Karpas-422 (cell line): ENCODE measurements at regions not wholly inside any gene's neighbourhood (a gene's known extent, or its start where the extent isn't known, plus 50 kb on each side); places are given as distances from the start of the nearest gene placed in this dataset.

Source experiments
- DNase-seq: peaks from one replicate; pipeline ENCODE4 v3.0.0-alpha.2; 2015
- H2AFZ ChIP-seq: fragments of 200-600 bp; sonication (generic); 2 replicates; pipeline ENCODE4 v1.6.1; 2014; ENCODE audit warnings: antibody characterized with exemption, low read length, mixed read lengths
- H3K27ac ChIP-seq: fragments of 200-600 bp; sonication (generic); 2 replicates; pipeline ENCODE4 v1.5.1; 2014; ENCODE audit warnings: mild to moderate bottlenecking, low read length, moderate library complexity
- H3K27me3 ChIP-seq: fragments of 200-600 bp; sonication (generic); 2 replicates; pipeline ENCODE4 v1.6.1; 2014; ENCODE audit warnings: low read length, mixed read lengths
- H3K36me3 ChIP-seq: fragments of 200-600 bp; sonication (generic); 2 replicates; pipeline ENCODE4 v1.6.1; 2014; ENCODE audit warnings: low read length, mixed read lengths; ENCODE audit not compliant: insufficient read depth
- H3K4me1 ChIP-seq: fragments of 200-600 bp; sonication (generic); 2 replicates; pipeline ENCODE4 v1.6.1; 2014; ENCODE audit warnings: mild to moderate bottlenecking, low read length, mixed read lengths
- H3K4me2 ChIP-seq: fragments of 200-600 bp; sonication (generic); 2 replicates; pipeline ENCODE4 v1.6.1; 2014; ENCODE audit warnings: low read length, low read depth, mild to moderate bottlenecking; ENCODE audit not compliant: poor library complexity, severe bottlenecking
- H3K4me3 ChIP-seq: fragments of 200-600 bp; sonication (generic); 2 replicates; pipeline ENCODE4 v1.5.1; 2014; ENCODE audit warnings: mild to moderate bottlenecking, antibody characterized with exemption, low read length, mixed read lengths
- H3K79me2 ChIP-seq: fragments of 200-600 bp; sonication (generic); 2 replicates; pipeline ENCODE4 v1.6.1; 2014; ENCODE audit warnings: mild to moderate bottlenecking, low read length, mixed read lengths
- H3K9ac ChIP-seq: fragments of 200-600 bp; sonication (generic); 2 replicates; pipeline ENCODE4 v1.6.0; 2014; ENCODE audit warnings: low read length
- H3K9me2 ChIP-seq: fragments of 200-600 bp; sonication (generic), shearing (Covaris generic); replicated peaks from 2 replicates; pipeline ENCODE4 v1.6.0; 2014; ENCODE audit warnings: mild to moderate bottlenecking, low read length, moderate library complexity; ENCODE audit not compliant: insufficient read depth
- H3K9me3 ChIP-seq: fragments of 300-700, 200-600 bp; sonication (generic); 2 replicates; pipeline ENCODE4 v1.6.1; 2014; ENCODE audit warnings: low read length, mixed read lengths
- H4K20me1 ChIP-seq: fragments of 200-600 bp; sonication (generic); 2 replicates; pipeline ENCODE4 v1.6.1; 2014; ENCODE audit warnings: mild to moderate bottlenecking, antibody characterized with exemption, low read length, low read depth; ENCODE audit not compliant: insufficient read depth

DNA sequence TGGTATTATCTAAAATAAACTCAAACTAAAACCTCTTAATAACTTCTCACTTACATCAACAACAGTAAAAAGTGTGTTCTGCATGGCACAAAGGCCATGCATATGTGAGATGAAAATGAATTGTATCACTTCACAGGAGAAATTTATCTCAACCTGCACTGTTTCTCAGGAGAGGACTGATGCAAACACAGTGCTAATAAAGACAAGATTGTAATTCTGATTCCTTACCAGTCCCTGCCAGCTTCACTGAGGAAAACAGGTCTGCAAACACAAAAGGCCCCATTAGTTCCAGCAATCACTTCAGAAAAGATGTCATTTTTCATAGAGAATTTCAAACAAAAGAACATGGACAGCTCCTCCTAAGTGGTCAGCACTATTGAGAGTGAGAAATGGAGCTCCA, 117.3 kb upstream of the PDE4D start:
- Histone ChIP-seq H3K9me3 (no peaks in the 10 kb centered on the region), H3K36me3 (no peaks in the 10 kb centered on the region), H3K4me1 (peaks cover 8% of the 10 kb centered on the region), H3K4me2 (no peak overlapping the region), H3K9ac (no peak overlapping the region), H3K27me3 (no peaks in the 10 kb centered on the region), H3K27ac (no peak overlapping the region), H3K4me3 (no peak overlapping the region), H4K20me1 (peaks cover 7% of the 10 kb centered on the region; the same call in 1 of the 2 replicates), H3K9me2 (no peaks in the 10 kb centered on the region), H3K79me2 (no peaks in the 10 kb centered on the region), H2AFZ (no peak overlapping the region)
- DNase-seq, result no peak

DNA sequence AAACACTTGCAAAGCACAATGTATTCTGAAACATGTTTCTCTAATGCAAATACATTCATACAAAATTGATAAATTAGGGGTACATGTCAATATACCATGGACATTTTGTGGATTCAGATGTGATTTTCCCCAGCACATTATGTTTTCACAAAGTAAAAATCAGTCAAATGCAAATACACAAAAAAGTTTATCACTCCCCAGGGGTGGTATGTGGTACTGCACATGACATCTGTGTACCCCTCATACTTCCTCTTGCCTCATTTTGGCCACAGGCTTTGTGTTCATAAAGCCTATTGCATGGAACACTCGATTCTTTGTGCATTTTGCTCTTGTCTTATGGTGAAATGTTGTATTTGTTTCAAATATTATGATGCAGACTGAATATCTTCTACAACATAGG, 116.8 kb upstream of the PDE4D start:
- no peaks in the 10 kb centered on the region for H3K9me3 ChIP-seq
- no peak overlapping the region for H2AFZ ChIP-seq
- H4K20me1 ChIP-seq, result peaks cover 7% of the 10 kb centered on the region; the same call in 1 of the 2 replicates
- no peaks in the 10 kb centered on the region for H3K36me3 ChIP-seq
- peaks cover 8% of the 10 kb centered on the region for H3K4me1 ChIP-seq
- no peak overlapping the region for H3K9ac ChIP-seq
- DNase-seq, result peak; percentile 50
- no peaks in the 10 kb centered on the region for H3K9me2 ChIP-seq
- H3K27ac ChIP-seq, result no peak overlapping the region
- no peaks in the 10 kb centered on the region for H3K27me3 ChIP-seq
- H3K79me2 ChIP-seq, result no peaks in the 10 kb centered on the region
- no peak overlapping the region for H3K4me3 ChIP-seq
- H3K4me2 ChIP-seq, result no peak overlapping the region

DNA sequence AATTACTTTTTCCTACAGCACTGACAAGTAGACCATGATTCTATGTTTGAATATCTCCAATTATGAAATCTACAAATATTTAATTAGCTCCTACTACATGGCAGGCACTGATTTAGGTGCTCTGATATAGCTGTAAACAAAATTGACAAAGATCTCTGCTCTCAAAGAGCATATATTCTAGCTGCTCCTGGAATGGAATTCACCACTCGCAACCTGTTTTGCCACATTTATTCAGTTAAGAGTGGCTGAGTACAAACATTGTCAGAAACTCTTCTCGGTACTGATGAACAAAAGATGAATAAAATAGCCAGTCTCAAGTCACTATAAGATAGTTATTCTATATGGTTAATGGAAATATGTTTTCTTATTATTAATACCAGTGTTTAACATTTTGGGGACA, 114.2 kb upstream of the PDE4D start:
- Histone ChIP-seq H3K27me3 (no peaks in the 10 kb centered on the region), H3K79me2 (no peaks in the 10 kb centered on the region), H3K27ac (no peak overlapping the region), H4K20me1 (peaks cover 7% of the 10 kb centered on the region; the same call in 1 of the 2 replicates), H3K4me2 (no peak overlapping the region), H3K9ac (no peak overlapping the region), H3K9me2 (no peaks in the 10 kb centered on the region), H3K4me1 (peaks cover 8% of the 10 kb centered on the region), H2AFZ (no peak overlapping the region), H3K4me3 (no peak overlapping the region), H3K36me3 (no peaks in the 10 kb centered on the region), H3K9me3 (no peaks in the 10 kb centered on the region)
- DNase-seq, result no peak

DNA sequence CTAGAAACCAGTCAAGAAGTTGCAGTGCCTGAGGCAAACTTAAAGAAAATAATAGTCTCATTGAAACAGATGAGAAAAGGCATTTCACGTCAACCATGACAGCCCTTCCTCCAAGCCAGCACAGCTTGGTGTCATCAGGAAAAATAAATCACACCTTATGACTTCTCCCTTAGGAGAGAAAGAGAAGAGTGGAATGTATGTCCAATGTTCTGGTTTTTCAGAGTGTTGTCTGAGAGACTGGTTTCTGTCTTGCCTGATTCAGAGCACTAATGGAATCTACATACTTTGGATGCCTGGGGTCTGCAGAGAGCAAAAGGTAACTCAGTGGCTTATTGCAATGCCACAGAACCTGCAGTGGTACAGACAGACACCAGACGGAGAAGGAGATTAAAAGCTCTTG, 105.5 kb upstream of the PDE4D start:
- no peak for DNase-seq
- Histone ChIP-seq H3K9me3 (no peaks in the 10 kb centered on the region), H3K9ac (no peak overlapping the region), H3K4me1 (no peaks in the 10 kb centered on the region), H3K27me3 (no peaks in the 10 kb centered on the region), H3K36me3 (no peaks in the 10 kb centered on the region), H3K4me3 (no peak overlapping the region), H3K4me2 (no peak overlapping the region), H2AFZ (no peak overlapping the region), H3K9me2 (no peaks in the 10 kb centered on the region), H3K79me2 (no peaks in the 10 kb centered on the region), H3K27ac (no peak overlapping the region), H4K20me1 (0 out of 2 replicates have a peak, but pooled peaks cover 4% of the 10 kb centered on the region)

DNA sequence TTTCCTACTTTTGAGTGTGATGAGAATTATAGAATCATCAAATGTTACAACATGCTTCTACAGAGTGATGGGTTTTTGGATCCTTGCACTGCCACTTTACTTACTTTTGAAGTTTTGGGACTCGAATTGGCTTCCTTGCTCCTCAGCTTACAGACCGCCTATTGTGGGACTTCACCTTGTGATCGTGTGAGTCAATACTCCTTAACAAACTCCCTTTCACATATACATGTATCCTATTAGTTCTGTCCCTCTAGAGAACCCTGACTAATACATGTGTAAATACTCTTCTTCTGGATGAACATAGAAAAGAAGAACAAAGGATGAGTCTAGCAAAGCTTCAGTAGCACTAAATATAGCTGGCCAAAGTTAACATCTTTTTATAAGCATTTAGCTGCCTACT, 98.7 kb upstream of the PDE4D start:
- no peak overlapping the region for H2AFZ ChIP-seq
- H4K20me1 ChIP-seq, result 0 out of 2 replicates have a peak, but pooled peaks cover 9% of the 10 kb centered on the region
- no peak for DNase-seq
- H3K4me1 ChIP-seq, result no peaks in the 10 kb centered on the region
- H3K79me2 ChIP-seq, result no peaks in the 10 kb centered on the region
- H3K9me2 ChIP-seq, result no peaks in the 10 kb centered on the region
- no peak overlapping the region for H3K27ac ChIP-seq
- no peak overlapping the region for H3K4me2 ChIP-seq
- H3K9me3 ChIP-seq, result no peaks in the 10 kb centered on the region
- no peak overlapping the region for H3K4me3 ChIP-seq
- no peak overlapping the region for H3K9ac ChIP-seq
- H3K27me3 ChIP-seq, result no peaks in the 10 kb centered on the region
- no peaks in the 10 kb centered on the region for H3K36me3 ChIP-seq

DNA sequence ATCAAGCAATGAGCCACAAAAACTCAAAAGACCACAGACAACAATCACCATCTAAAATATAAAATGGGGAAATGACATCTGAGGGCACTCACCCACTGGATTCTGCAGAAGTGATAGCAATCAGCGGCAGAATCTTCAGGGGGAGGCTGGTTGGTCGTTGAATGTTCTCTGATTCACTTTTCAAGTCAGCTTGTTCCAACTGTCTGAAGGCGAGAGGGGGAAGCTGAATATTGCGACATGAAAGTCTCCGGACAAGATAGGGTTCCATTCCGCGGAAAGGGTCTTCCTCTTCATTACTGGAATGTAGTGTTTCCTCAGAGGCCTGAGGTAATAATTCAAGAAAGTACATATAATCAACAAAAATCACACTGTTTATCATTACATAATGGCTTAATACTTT, 94.9 kb upstream of the PDE4D start:
- H3K27me3 ChIP-seq, result no peaks in the 10 kb centered on the region
- no peak overlapping the region for H3K9ac ChIP-seq
- H3K79me2 ChIP-seq, result no peaks in the 10 kb centered on the region
- no peaks in the 10 kb centered on the region for H3K9me3 ChIP-seq
- H4K20me1 ChIP-seq, result 0 out of 2 replicates have a peak, but pooled peaks cover 5% of the 10 kb centered on the region
- no peak overlapping the region for H2AFZ ChIP-seq
- H3K27ac ChIP-seq, result no peak overlapping the region
- no peak for DNase-seq
- H3K36me3 ChIP-seq, result no peaks in the 10 kb centered on the region
- no peak overlapping the region for H3K4me3 ChIP-seq
- H3K4me2 ChIP-seq, result no peak overlapping the region
- H3K4me1 ChIP-seq, result no peaks in the 10 kb centered on the region
- no peaks in the 10 kb centered on the region for H3K9me2 ChIP-seq

DNA sequence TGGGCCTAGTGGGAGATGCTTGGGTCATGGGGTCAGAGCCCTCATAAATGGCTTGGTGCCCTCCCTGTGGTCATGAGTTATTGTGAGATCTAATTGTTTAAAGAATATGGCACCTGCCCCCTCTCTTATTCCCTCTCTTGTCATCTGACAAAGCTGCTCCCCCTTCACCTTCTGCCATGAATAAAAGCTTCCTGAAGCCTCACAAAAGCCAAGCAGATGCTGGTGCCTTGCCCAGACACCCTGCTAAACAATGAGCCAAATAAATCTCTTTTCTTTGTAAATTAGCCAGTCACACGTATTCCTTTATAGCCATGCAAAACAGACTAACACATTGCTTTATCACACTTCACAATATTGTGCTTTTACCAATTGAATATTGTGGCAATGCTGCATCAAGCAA, 82.8 kb upstream of the PDE4D start:
- H3K4me2 ChIP-seq, result no peak overlapping the region
- H3K36me3 ChIP-seq, result no peaks in the 10 kb centered on the region
- no peaks in the 10 kb centered on the region for H3K79me2 ChIP-seq
- no peaks in the 10 kb centered on the region for H3K27me3 ChIP-seq
- H3K27ac ChIP-seq, result no peak overlapping the region
- no peaks in the 10 kb centered on the region for H3K4me1 ChIP-seq
- no peaks in the 10 kb centered on the region for H3K9me2 ChIP-seq
- no peak overlapping the region for H3K4me3 ChIP-seq
- no peak overlapping the region for H2AFZ ChIP-seq
- no peak overlapping the region for H3K9ac ChIP-seq
- DNase-seq, result no peak
- no peaks in the 10 kb centered on the region for H3K9me3 ChIP-seq
- H4K20me1 ChIP-seq, result 0 out of 2 replicates have a peak, but pooled peaks cover 7% of the 10 kb centered on the region

DNA sequence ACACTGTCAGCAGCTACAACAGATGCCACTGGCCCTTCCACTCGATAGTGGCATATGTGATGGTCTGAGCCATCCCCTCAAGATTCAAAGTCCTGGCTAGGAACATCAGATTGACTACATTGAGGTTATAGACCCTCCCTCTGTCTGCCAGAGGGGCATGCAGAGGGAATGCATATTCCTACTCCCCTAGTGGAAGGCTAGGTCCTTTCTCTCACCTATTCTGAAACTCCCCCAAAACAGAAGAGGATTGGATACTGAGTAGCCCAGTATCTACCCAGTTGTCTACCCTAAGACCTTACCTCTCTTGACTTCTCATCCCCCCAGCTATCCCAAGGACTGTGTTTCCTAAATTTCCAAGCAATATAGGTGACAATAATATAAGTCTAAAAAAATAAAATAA, 78.5 kb upstream of the PDE4D start:
- 0 out of 2 replicates have a peak, but pooled peaks cover 7% of the 10 kb centered on the region for H4K20me1 ChIP-seq
- H3K79me2 ChIP-seq, result no peaks in the 10 kb centered on the region
- no peak overlapping the region for H3K4me3 ChIP-seq
- H3K27me3 ChIP-seq, result no peaks in the 10 kb centered on the region
- no peaks in the 10 kb centered on the region for H3K9me2 ChIP-seq
- no peaks in the 10 kb centered on the region for H3K4me1 ChIP-seq
- no peak overlapping the region for H3K27ac ChIP-seq
- no peak overlapping the region for H3K4me2 ChIP-seq
- no peaks in the 10 kb centered on the region for H3K9me3 ChIP-seq
- no peaks in the 10 kb centered on the region for H3K36me3 ChIP-seq
- no peak overlapping the region for H3K9ac ChIP-seq
- H2AFZ ChIP-seq, result no peak overlapping the region
- DNase-seq, result no peak

DNA sequence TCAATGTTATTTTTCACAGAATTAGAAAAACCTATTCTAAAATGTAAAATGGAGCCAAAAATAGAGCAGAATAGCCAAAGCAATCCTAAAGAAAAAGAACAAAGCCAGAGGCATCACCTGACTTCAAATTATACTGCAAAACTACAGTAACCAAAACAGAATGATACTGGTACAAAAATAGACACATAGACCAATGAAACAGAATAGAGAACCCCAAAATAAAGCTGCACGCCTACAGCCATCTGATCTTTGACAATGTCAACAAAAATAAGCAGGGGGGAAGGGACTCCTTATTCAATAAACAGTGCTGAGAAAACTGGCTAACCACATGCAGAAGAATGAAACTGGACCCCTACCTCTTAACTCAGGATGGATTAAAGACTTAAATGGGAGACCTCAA, 65.8 kb upstream of the PDE4D start:
- Histone ChIP-seq H3K4me1 (peaks cover 9% of the 10 kb centered on the region), H3K27ac (no peak overlapping the region), H2AFZ (no peak overlapping the region), H3K4me2 (no peak overlapping the region), H3K79me2 (no peaks in the 10 kb centered on the region), H3K36me3 (no peaks in the 10 kb centered on the region), H3K9me2 (no peaks in the 10 kb centered on the region), H3K4me3 (no peak overlapping the region), H4K20me1 (peaks cover 29% of the 10 kb centered on the region), H3K9ac (no peak overlapping the region), H3K9me3 (no peaks in the 10 kb centered on the region), H3K27me3 (no peaks in the 10 kb centered on the region)
- DNase-seq, result no peak
